GM21529 (cell line): ENCODE measurements at regions not wholly inside any gene's neighbourhood (a gene's known extent, or its start where the extent isn't known, plus 50 kb on each side); places are given as distances from the start of the nearest gene placed in this dataset.

Experiments used
- ATAC-seq: cut with Tn5 transposase; IDR thresholded peaks from one replicate; pipeline ENCODE4 v1.9.1; 2021; ENCODE audit not compliant: unreplicated experiment

GRCh38 chr9:129390541-129390940 is 212.5 kb upstream of the IER5L start:
- no peak for ATAC-seq

- ATAC-seq: no peak
These were observed 209.8 kb upstream of the IER5L start for GRCh38 chr9:129387822-129388221.

GRCh38 chr9:129386812-129387177 is 208.7 kb upstream of the IER5L start:
- no peak for ATAC-seq

- no peak for ATAC-seq
These were observed 207.3 kb upstream of the IER5L start for GRCh38 chr9:129385211-129385934.

- no peak for ATAC-seq
These were observed 206.6 kb upstream of the IER5L start for GRCh38 chr9:129384491-129385210.

GRCh38 chr9:129383561-129384490 is 205.8 kb upstream of the IER5L start:
- ATAC-seq: peak; percentile 86

- no peak for ATAC-seq
These were observed 205.0 kb upstream of the IER5L start for GRCh38 chr9:129383019-129383560.

GRCh38 chr9:129382281-129383018 is 204.4 kb upstream of the IER5L start:
- no peak for ATAC-seq

- no peak for ATAC-seq
These were observed 203.5 kb upstream of the IER5L start for GRCh38 chr9:129381481-129381957.

GRCh38 chr9:129380961-129381401 is 202.9 kb upstream of the IER5L start:
- no peak for ATAC-seq

GRCh38 chr9:129379886-129380285 is 201.8 kb upstream of the IER5L start:
- no peak for ATAC-seq

GRCh38 chr9:129379181-129379836 is 201.2 kb upstream of the IER5L start:
- no peak for ATAC-seq

- ATAC-seq: no peak
These were observed 200.0 kb upstream of the IER5L start for GRCh38 chr9:129377931-129378661.

GRCh38 chr9:129377181-129377580 is 199.1 kb upstream of the IER5L start:
- no peak for ATAC-seq

- ATAC-seq: no peak
These were observed 197.8 kb upstream of the IER5L start for GRCh38 chr9:129375845-129376244.

- ATAC-seq: no peak
These were observed 196.6 kb upstream of the IER5L start for GRCh38 chr9:129374651-129375050.

GRCh38 chr9:129374231-129374630 is 196.2 kb upstream of the IER5L start:
- no peak for ATAC-seq

GRCh38 chr9:129373361-129373760 is 195.3 kb upstream of the IER5L start:
- no peak for ATAC-seq

GRCh38 chr9:129370770-129371169 is 192.7 kb upstream of the IER5L start:
- no peak for ATAC-seq
